Neural progenitor cell (in vitro differentiated cells): ENCODE measurements at regions not wholly inside any gene's neighbourhood (a gene's known extent, or its start where the extent isn't known, plus 50 kb on each side); places are given as distances from the start of the nearest gene placed in this dataset.

Source experiments
- DNase-seq: peaks from one replicate; pipeline ENCODE4 v3.0.0-alpha.2; 2016; ENCODE audit warnings: low spot score
- H2AFZ ChIP-seq: fragments of 200-600 bp; sonication (generic); replicated peaks from 2 replicates; pipeline ENCODE4 v1.6.1; 2016; ENCODE audit warnings: antibody characterized with exemption
- H3F3A ChIP-seq: fragments of 200-600 bp; sonication (generic); 2 replicates; pipeline ENCODE4 v1.6.1; 2016; ENCODE audit warnings: antibody characterized with exemption, low read depth
- H3K27ac ChIP-seq: fragments of 200-600 bp; sonication (generic); 2 replicates; pipeline ENCODE4 v1.5.1; 2016; ENCODE audit warnings: mild to moderate bottlenecking
- H3K27me3 ChIP-seq: fragments of 200-600 bp; sonication (generic); 2 replicates; pipeline ENCODE4 v1.6.1; 2016; ENCODE audit warnings: mild to moderate bottlenecking, moderate library complexity
- H3K36me3 ChIP-seq: fragments of 200-600 bp; sonication (generic); 2 replicates; pipeline ENCODE4 v1.5.1; 2016
- H3K4me1 ChIP-seq: fragments of 200-600 bp; sonication (generic); 2 replicates; pipeline ENCODE4 v1.6.1; 2016; ENCODE audit warnings: mixed run types
- H3K4me2 ChIP-seq: fragments of 200-600 bp; sonication (generic); 2 replicates; pipeline ENCODE4 v1.6.1; 2016
- H3K4me3 ChIP-seq: fragments of 200-600 bp; sonication (generic); 2 replicates; pipeline ENCODE4 v1.5.1; 2016
- H3K79me2 ChIP-seq: fragments of 200-600 bp; sonication (generic); 2 replicates; pipeline ENCODE4 v1.6.1; 2016; ENCODE audit warnings: low read depth
- H3K9ac ChIP-seq: fragments of 200-600 bp; sonication (generic); 2 replicates; pipeline ENCODE4 v1.6.1; 2016
- H3K9me3 ChIP-seq: fragments of 200-600 bp; sonication (generic); 2 replicates; pipeline ENCODE4 v1.5.1; 2016; ENCODE audit warnings: low read depth
- H4K20me1 ChIP-seq: fragments of 200-600 bp; sonication (generic); 2 replicates; pipeline ENCODE4 v1.6.1; 2016; ENCODE audit warnings: low read depth
- H3K27ac Mint-ChIP-seq: 3 replicates; pipeline ENCODE4 v1.8.0; 2021; ENCODE audit warnings: mixed read lengths
- H3K27me3 Mint-ChIP-seq: 2 replicates; pipeline ENCODE4 v1.8.0; 2022; ENCODE audit warnings: low read depth, mild to moderate bottlenecking, inconsistent platforms, moderate library complexity, mixed read lengths; ENCODE audit not compliant: insufficient read depth
- H3K36me3 Mint-ChIP-seq: 3 replicates; pipeline ENCODE4 v1.8.0; 2021; ENCODE audit warnings: mixed read lengths
- H3K4me1 Mint-ChIP-seq: 3 replicates; pipeline ENCODE4 v1.8.0; 2021; ENCODE audit warnings: mixed read lengths
- H3K4me3 Mint-ChIP-seq: 3 replicates; pipeline ENCODE4 v1.8.0; 2021; ENCODE audit warnings: mild to moderate bottlenecking, moderate library complexity, mixed read lengths
- H3K9me3 Mint-ChIP-seq: 3 replicates; pipeline ENCODE4 v1.8.0; 2020; ENCODE audit warnings: mixed read lengths
- CTCF ChIP-seq: fragments of 200-600 bp; sonication (generic); IDR thresholded peaks from 2 replicates; pipeline ENCODE4 v1.5.1; 2017; ENCODE audit warnings: antibody characterized with exemption, mild to moderate bottlenecking
- EZH2 ChIP-seq: fragments of 200-600 bp; sonication (generic); IDR thresholded peaks from 2 replicates; pipeline ENCODE4 v1.6.1; 2017; ENCODE audit warnings: antibody characterized with exemption, mild to moderate bottlenecking, moderate library complexity
- EZH2phosphoT487 ChIP-seq: fragments of 200-600 bp; sonication (generic); IDR thresholded peaks from 2 replicates; pipeline ENCODE4 v1.6.1; 2017; ENCODE audit warnings: antibody characterized with exemption

- H3F3A ChIP-seq, result no peaks in the 10 kb centered on the region
- no peak for TF ChIP-seq EZH2phosphoT487
- no peak for TF ChIP-seq EZH2
- TF ChIP-seq CTCF, result no peak
- Mint-ChIP-seq H3K27ac (no peak overlapping the region), H3K9me3 (no peaks in the 10 kb centered on the region), H3K4me1 (peaks cover 5% of the 10 kb centered on the region), H3K27me3 (peaks cover 7% of the 10 kb centered on the region), H3K4me3 (no peak overlapping the region), H3K36me3 (no peaks in the 10 kb centered on the region)
- H2AFZ ChIP-seq, result no peak overlapping the region
- no peak overlapping the region for H3K9ac ChIP-seq
- no peak overlapping the region for H3K4me3 ChIP-seq
- H3K36me3 ChIP-seq, result no peaks in the 10 kb centered on the region
- no peak overlapping the region for H3K27ac ChIP-seq
- no peak for DNase-seq
- no peaks in the 10 kb centered on the region for H3K27me3 ChIP-seq
- no peaks in the 10 kb centered on the region for H3K4me1 ChIP-seq
- no peaks in the 10 kb centered on the region for H3K79me2 ChIP-seq
- H4K20me1 ChIP-seq, result no peaks in the 10 kb centered on the region
- H3K4me2 ChIP-seq, result no peak overlapping the region
- H3K9me3 ChIP-seq, result no peaks in the 10 kb centered on the region
These were observed 160.9 kb upstream of the GDF10 start for GRCh38 chr10:47139121-47139520.

GRCh38 chr10:47140761-47141348 lies 159.1 kb upstream of the GDF10 start:
- H2AFZ ChIP-seq, result no peak overlapping the region
- no peaks in the 10 kb centered on the region for H3K9me3 Mint-ChIP-seq
- no peak overlapping the region for H3K9ac ChIP-seq
- no peaks in the 10 kb centered on the region for H3K36me3 Mint-ChIP-seq
- H3K27ac ChIP-seq, result no peak overlapping the region
- TF ChIP-seq EZH2phosphoT487 (no peak), EZH2 (no peak), CTCF (no peak)
- H3K4me3 ChIP-seq, result no peak overlapping the region
- no peak overlapping the region for H3K4me3 Mint-ChIP-seq
- no peaks in the 10 kb centered on the region for H3K27me3 ChIP-seq
- no peaks in the 10 kb centered on the region for H3K4me1 ChIP-seq
- peaks cover 6% of the 10 kb centered on the region for H3K4me1 Mint-ChIP-seq
- peak overlapping the region; percentile 42 for H3K27ac Mint-ChIP-seq
- H4K20me1 ChIP-seq, result no peaks in the 10 kb centered on the region
- no peak for DNase-seq
- no peaks in the 10 kb centered on the region for H3F3A ChIP-seq
- H3K27me3 Mint-ChIP-seq, result peaks cover 8% of the 10 kb centered on the region
- no peaks in the 10 kb centered on the region for H3K9me3 ChIP-seq
- H3K4me2 ChIP-seq, result no peak overlapping the region
- no peaks in the 10 kb centered on the region for H3K79me2 ChIP-seq
- no peaks in the 10 kb centered on the region for H3K36me3 ChIP-seq

GRCh38 chr10:47141349-47141748 lies 158.6 kb upstream of the GDF10 start:
- Histone ChIP-seq H3K27ac (no peak overlapping the region), H3K36me3 (no peaks in the 10 kb centered on the region), H2AFZ (no peak overlapping the region), H3K27me3 (no peaks in the 10 kb centered on the region), H3K9me3 (no peaks in the 10 kb centered on the region), H3K4me2 (no peak overlapping the region), H3K4me3 (no peak overlapping the region), H3K4me1 (no peaks in the 10 kb centered on the region), H4K20me1 (no peaks in the 10 kb centered on the region), H3K9ac (no peak overlapping the region), H3K79me2 (no peaks in the 10 kb centered on the region), H3F3A (no peaks in the 10 kb centered on the region)
- no peaks in the 10 kb centered on the region for H3K36me3 Mint-ChIP-seq
- H3K4me1 Mint-ChIP-seq, result peaks cover 5% of the 10 kb centered on the region
- no peak overlapping the region for H3K4me3 Mint-ChIP-seq
- peaks cover 9% of the 10 kb centered on the region for H3K27me3 Mint-ChIP-seq
- no peak overlapping the region for H3K27ac Mint-ChIP-seq
- H3K9me3 Mint-ChIP-seq, result no peaks in the 10 kb centered on the region
- TF ChIP-seq EZH2phosphoT487 (no peak), CTCF (no peak), EZH2 (no peak)
- no peak for DNase-seq
